ENCODE measurements at regions not wholly inside any gene's neighbourhood (a gene's known extent, or its start where the extent isn't known, plus 50 kb on each side); places are given as distances from the start of the nearest gene placed in this dataset.

GRCh38 chr13:105921711-105922110 is 613.8 kb downstream of the EFNB2 start:
- TF ChIP-seq POLR2A (IDR thresholded peaks at IDR 0.05): no peak
- TF ChIP-seq CTCF (IDR thresholded peaks at IDR 0.05): no peak
- H3K4me3 ChIP-seq (ENCODE audit: low read depth, poor library complexity, severe bottlenecking): no peak overlapping the region
- DNase-seq (ENCODE audit: low spot score in 2 of 2): no peak
- intact Hi-C loops (cut with DNase I; ENCODE audit: low total_unique reads): no loop called here
- 62 to 63% methylated on average over 3 of the region's 3 CpGs for WGBS, 2 donors

DNA sequence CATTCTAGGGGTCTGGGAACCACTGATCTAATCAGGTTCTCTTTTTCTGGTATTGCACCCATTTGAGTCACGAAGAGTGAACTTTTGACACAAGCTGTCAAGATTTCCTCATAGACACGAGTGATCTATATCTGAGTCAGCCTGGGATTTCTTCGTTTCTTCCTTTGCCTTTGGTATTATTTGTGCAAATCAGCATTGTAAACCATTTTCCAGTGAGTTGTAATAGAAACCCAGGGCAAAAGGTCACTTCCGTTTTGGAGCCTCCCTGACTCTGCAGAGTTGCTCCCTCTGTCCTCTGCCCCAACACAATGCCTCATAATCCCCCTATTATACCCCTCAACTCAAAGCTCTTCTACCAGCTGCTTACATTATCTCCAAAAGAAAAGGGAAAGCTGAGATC is 615.1 kb downstream of the EFNB2 start:
- no peak for DNase-seq (ENCODE audit: low spot score in 2 of 2)
- TF ChIP-seq POLR2A (IDR thresholded peaks at IDR 0.05) (no peak), CTCF (IDR thresholded peaks at IDR 0.05) (no peak)
- intact Hi-C loops (cut with DNase I; ENCODE audit: low total_unique reads): no loop called here
- H3K4me3 ChIP-seq (ENCODE audit: low read depth, poor library complexity, severe bottlenecking): no peak overlapping the region
- 59 to 61% methylated on average over 4 of the region's 4 CpGs for WGBS, 2 donors

DNA sequence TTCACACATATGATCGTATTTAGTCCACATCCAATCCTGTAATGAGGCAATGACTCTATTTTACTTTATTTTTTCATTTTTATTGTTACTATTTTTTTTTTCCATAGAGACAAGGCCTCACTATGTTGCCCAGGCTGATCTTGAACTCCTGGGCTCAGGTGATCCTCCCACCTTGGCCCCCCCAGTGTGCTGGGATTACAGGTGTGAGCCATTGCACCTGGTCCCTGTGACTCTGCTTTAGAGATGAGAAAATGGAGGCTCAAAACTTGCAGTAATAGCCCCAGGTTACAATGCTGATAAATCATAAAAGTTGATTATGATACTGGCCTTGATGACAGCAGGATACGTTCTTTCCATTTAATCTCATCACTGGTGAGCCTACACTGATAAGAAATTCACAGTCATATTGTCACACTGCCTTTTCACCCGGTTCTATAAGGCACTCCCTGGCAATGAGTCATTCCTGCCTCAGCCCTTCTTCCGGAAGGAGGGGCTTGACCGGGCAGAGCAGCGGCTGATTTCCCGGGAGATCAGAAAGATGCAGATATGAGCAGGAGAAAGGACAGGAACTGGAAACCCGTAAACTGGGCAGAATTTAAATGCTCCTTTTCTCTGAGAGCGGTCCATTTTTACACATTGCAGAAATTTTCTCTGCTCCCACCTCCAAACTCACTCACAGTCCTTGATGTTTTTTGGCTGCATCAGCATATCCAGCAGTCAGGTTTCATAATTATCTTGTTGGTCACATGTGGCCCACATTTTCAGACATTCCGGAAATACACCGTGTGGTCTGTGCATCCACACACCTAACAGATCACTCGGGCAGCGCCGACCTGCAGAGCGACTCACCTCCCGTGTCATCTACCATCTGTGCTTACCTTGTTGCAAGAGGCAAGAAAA is 616.4 kb downstream of the EFNB2 start:
- intact Hi-C loops (cut with DNase I; ENCODE audit: low total_unique reads): loop anchor here (10.0 kb wide), 1 partner anchor 334 kb away; no protein-coding TSS in a partner anchor
- no peak overlapping the region for H3K4me3 ChIP-seq (ENCODE audit: low read depth, poor library complexity, severe bottlenecking)
- TF ChIP-seq POLR2A (IDR thresholded peaks at IDR 0.05) (no peak), CTCF (IDR thresholded peaks at IDR 0.05) (no peak)

DNA sequence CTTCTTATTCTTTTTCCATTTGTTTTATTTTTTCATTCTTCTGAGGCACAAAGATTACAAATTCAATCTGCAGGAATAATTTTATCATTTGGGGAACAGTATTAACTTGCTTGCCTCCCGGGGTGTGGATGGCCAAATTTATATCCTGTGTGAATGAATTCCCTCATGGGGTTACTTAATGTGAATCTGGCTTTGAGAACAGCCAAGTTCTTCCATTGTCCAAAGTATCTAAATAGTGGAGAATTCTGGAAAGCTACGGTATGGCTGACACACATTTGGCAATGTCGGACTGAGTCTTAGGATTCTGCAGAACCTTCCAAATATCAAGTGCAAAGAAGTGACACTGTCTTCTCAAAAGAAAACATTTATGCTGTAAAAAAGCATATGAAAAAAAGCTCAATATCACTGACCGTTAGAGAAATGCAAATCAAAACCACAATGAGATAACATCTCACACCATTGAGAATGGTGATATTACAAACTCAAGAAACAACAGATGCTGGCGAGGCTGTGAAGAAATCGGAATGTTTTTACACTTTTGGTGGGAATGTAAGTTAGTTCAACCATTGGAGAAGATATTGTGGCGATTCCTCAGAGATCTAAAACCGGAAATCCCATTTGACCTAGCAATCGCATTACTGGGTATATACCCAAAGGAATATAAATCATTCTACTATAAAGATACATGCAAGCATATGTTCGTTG is 620.2 kb downstream of the EFNB2 start:
- 70 to 71% methylated on average over 10 of the region's 10 CpGs for WGBS, 2 donors
- no peak for TF ChIP-seq POLR2A (IDR thresholded peaks at IDR 0.05)
- TF ChIP-seq CTCF (IDR thresholded peaks at IDR 0.05): no peak
- DNase-seq (ENCODE audit: low spot score in 2 of 2): no peak
- intact Hi-C loops (cut with DNase I; ENCODE audit: low total_unique reads): loop anchor here (10.0 kb wide), 1 partner anchor 330 kb away; no protein-coding TSS in a partner anchor
- no peak overlapping the region for H3K4me3 ChIP-seq (ENCODE audit: low read depth, poor library complexity, severe bottlenecking)

More for the DNA sequence above, 616.4 kb downstream of the EFNB2 start:
- WGBS, 2 donors: 47 to 52% methylated on average over 16 of the region's 16 CpGs
- DNase-seq (ENCODE audit: low spot score in 2 of 2): no peak

DNA sequence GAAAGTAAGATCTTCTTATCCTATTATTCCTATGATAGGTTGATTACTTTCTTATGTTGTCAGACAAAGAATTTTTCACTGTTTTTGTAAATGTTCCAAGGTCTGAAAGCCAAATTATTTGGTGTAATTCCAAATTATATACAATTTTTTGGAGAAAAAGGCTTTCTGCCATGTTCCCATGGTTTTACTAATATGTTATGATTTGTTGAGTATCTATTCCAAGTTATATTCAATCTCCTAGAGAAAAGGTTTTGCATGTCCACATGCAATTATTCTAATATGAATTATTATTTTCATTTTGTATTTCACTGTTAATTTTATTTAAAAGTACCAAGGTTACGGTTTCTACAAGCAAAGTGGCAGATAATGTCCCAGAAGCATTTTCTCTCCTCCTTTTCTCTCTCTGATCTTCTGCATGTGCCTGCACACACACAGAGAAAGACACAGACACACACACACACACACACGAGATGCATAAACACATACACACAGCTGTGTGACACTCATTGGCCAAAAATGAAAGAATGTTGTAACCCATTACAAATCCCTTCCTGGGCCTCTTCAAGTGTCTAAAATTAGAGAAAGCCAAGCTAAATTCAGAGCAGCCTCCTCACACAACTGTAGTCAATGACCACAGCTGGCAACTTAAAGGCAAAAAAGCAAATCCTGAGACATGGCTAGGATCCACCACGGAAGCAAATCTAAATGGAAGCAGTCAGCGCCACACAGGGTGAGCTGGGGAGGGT is 621.0 kb downstream of the EFNB2 start:
- no peak overlapping the region for H3K4me3 ChIP-seq (ENCODE audit: low read depth, poor library complexity, severe bottlenecking)
- TF ChIP-seq CTCF (IDR thresholded peaks at IDR 0.05): no peak
- TF ChIP-seq POLR2A (IDR thresholded peaks at IDR 0.05): no peak
- intact Hi-C loops (cut with DNase I; ENCODE audit: low total_unique reads): loop anchor here (10.0 kb wide), 1 partner anchor 330 kb away; no protein-coding TSS in a partner anchor
- no peak for DNase-seq (ENCODE audit: low spot score in 2 of 2)
- 50 to 57% methylated on average over 4 of the region's 4 CpGs for WGBS, 2 donors

Data from lower leg skin (tissue), 4 donors.